ENCODE measurements at regions not wholly inside any gene's neighbourhood (a gene's known extent, or its start where the extent isn't known, plus 50 kb on each side); places are given as distances from the start of the nearest gene placed in this dataset.

DNA sequence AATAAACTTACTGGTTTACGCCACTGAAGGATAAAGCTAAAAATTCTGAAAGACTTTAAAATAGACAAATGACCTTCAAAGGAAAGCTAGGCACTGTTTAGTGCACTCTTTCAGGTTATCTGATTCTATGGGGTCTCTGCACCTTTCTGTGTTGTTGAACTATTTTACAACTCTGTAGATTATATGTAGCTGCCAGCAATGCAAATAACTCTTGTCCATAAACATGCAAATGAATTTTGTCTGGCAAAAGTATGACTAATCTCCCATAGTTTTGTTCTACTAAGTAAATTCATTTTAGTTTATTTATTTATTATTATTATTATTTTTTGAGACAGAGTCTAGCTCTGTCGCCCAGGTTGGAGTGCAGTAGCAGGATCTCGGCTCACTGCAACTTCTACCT lies 266.3 kb upstream of the CCDC196 start:
- H3K36me3 Mint-ChIP-seq (ENCODE audit: low read depth), result peaks cover 11% of the 10 kb centered on the region
- H3K9me3 Mint-ChIP-seq, result peaks cover 53% of the 10 kb centered on the region
- no peak for DNase-seq

GRCh38 chr14:66224492-66225178 lies 261.5 kb upstream of the CCDC196 start:
- no peak overlapping the region for H3K27ac Mint-ChIP-seq
- no peak overlapping the region for H3K4me3 Mint-ChIP-seq
- H3K4me1 Mint-ChIP-seq, result no peaks in the 10 kb centered on the region
- TF ChIP-seq CTCF (IDR thresholded peaks at IDR 0.05), result no peak
- peaks cover 6% of the 10 kb centered on the region for H3K36me3 Mint-ChIP-seq (ENCODE audit: low read depth)
- DNase-seq, result no peak
- peaks cover 35% of the 10 kb centered on the region for H3K9me3 Mint-ChIP-seq
- H3K27me3 Mint-ChIP-seq (ENCODE audit: low read depth, poor library complexity), result peaks cover 8% of the 10 kb centered on the region

More for the DNA sequence above, 266.3 kb upstream of the CCDC196 start:
- no peaks in the 10 kb centered on the region for H3K4me1 Mint-ChIP-seq
- H3K27me3 Mint-ChIP-seq (ENCODE audit: low read depth, poor library complexity), result peaks cover 4% of the 10 kb centered on the region
- no peak overlapping the region for H3K4me3 Mint-ChIP-seq
- no peak overlapping the region for H3K27ac Mint-ChIP-seq
- no peak for TF ChIP-seq CTCF (IDR thresholded peaks at IDR 0.05)

GRCh38 chr14:66225337-66225736 lies 260.8 kb upstream of the CCDC196 start:
- Mint-ChIP-seq H3K27ac (no peak overlapping the region), H3K4me1 (no peaks in the 10 kb centered on the region), H3K4me3 (no peak overlapping the region), H3K27me3 (ENCODE audit: low read depth, poor library complexity) (peaks cover 8% of the 10 kb centered on the region), H3K36me3 (ENCODE audit: low read depth) (peaks cover 6% of the 10 kb centered on the region), H3K9me3 (peaks cover 37% of the 10 kb centered on the region)
- DNase-seq, result no peak
- no peak for TF ChIP-seq CTCF (IDR thresholded peaks at IDR 0.05)

GRCh38 chr14:66228267-66228970 lies 257.8 kb upstream of the CCDC196 start:
- H3K4me1 Mint-ChIP-seq, result peaks cover 29% of the 10 kb centered on the region
- TF ChIP-seq CTCF (IDR thresholded peaks at IDR 0.05), result no peak
- peaks cover 6% of the 10 kb centered on the region for H3K36me3 Mint-ChIP-seq (ENCODE audit: low read depth)
- no peak overlapping the region for H3K27ac Mint-ChIP-seq
- H3K9me3 Mint-ChIP-seq, result peaks cover 32% of the 10 kb centered on the region
- no peak for DNase-seq
- H3K4me3 Mint-ChIP-seq, result no peak overlapping the region
- H3K27me3 Mint-ChIP-seq (ENCODE audit: low read depth, poor library complexity), result peaks cover 7% of the 10 kb centered on the region

DNA sequence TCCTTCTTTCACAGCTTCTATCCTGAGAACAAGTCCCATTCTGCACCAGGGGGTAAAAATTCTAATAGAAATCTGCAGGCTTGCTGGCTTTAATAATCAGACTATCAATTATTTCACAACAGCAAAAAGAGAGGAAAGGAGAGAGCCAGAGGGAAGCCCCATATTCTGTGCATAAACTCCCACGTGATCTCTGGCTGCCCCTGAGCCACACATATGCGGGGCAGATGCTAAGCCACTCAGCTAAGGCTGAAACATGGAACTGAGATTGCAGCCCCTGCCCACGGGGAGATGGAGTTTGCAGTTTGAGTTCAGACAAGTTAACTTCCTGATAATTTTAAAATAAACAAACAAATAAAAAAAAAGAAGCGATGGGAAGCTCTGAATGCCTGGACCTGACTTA lies 254.4 kb upstream of the CCDC196 start:
- H3K9me3 Mint-ChIP-seq, result peaks cover 25% of the 10 kb centered on the region
- peaks cover 24% of the 10 kb centered on the region for H3K27me3 Mint-ChIP-seq (ENCODE audit: low read depth, poor library complexity)
- H3K27ac Mint-ChIP-seq, result no peak overlapping the region
- no peak for DNase-seq
- no peak for TF ChIP-seq CTCF (IDR thresholded peaks at IDR 0.05)
- peaks cover 41% of the 10 kb centered on the region for H3K4me1 Mint-ChIP-seq
- H3K36me3 Mint-ChIP-seq (ENCODE audit: low read depth), result peaks cover 6% of the 10 kb centered on the region
- no peak overlapping the region for H3K4me3 Mint-ChIP-seq
